Spinal cord (tissue), 9 donors: ENCODE measurements at regions not wholly inside any gene's neighbourhood (a gene's known extent, or its start where the extent isn't known, plus 50 kb on each side); places are given as distances from the start of the nearest gene placed in this dataset.
A peak's percentile ranks its signal among the peaks of the same experiment; 100 is the strongest.

Experiments used
- DNase-seq, 6 donors: peaks; one replicate each; pipeline versions ENCODE4 v3.0.0 to v3.0.0-alpha.2; 2013 to 2015; ENCODE audit warnings: low spot score in 6 of 6, low read depth in 4 of 6
- H3K27ac ChIP-seq: one replicate; pipeline ENCODE4 v1.5.1; 2013; ENCODE audit warnings: low read depth, low read length, control low read depth
- H3K27me3 ChIP-seq: one replicate; pipeline ENCODE4 v1.6.1; 2013; ENCODE audit warnings: low read length; ENCODE audit not compliant: control insufficient read depth, insufficient read depth
- H3K36me3 ChIP-seq: one replicate; pipeline ENCODE4 v1.6.1; 2013; ENCODE audit warnings: low read length; ENCODE audit not compliant: control insufficient read depth, insufficient read depth
- H3K4me1 ChIP-seq: one replicate; pipeline ENCODE4 v1.6.1; 2013; ENCODE audit warnings: low read length; ENCODE audit not compliant: control insufficient read depth, insufficient read depth
- H3K4me3 ChIP-seq: one replicate; pipeline ENCODE4 v1.5.1; 2013; ENCODE audit warnings: low read depth, low read length, control low read depth
- H3K9me3 ChIP-seq: one replicate; pipeline ENCODE4 v1.6.1; 2013; ENCODE audit warnings: low read length; ENCODE audit not compliant: control insufficient read depth, insufficient read depth
- WGBS: methylation state at CpG from one replicate; pipeline ENCODE4 v1.1.5; 2013; ENCODE audit warnings: missing lambda C conversion rate; ENCODE audit not compliant: insufficient coverage; 5-methylcytosine and 5-hydroxymethylcytosine counted together
- donor health status: healthy.

- no peaks in the 10 kb centered on the region for H3K36me3 ChIP-seq
- H3K4me1 ChIP-seq, result peaks cover 8% of the 10 kb centered on the region
- no peak overlapping the region for H3K27ac ChIP-seq
- no CpG with 5 or more reads among the region's 4 CpGs for WGBS
- no peak overlapping the region for H3K4me3 ChIP-seq
- H3K9me3 ChIP-seq, result no peaks in the 10 kb centered on the region
- H3K27me3 ChIP-seq, result peaks cover 2% of the 10 kb centered on the region
- no peak for DNase-seq
These were observed 118.4 kb downstream of the ARL4C start for GRCh38 chr2:234378440-234378839.

- H3K27ac ChIP-seq, result no peak overlapping the region
- no peaks in the 10 kb centered on the region for H3K9me3 ChIP-seq
- DNase-seq, result peak in 2 of 6 donors; percentile 39 to 50
- H3K36me3 ChIP-seq, result no peaks in the 10 kb centered on the region
- peaks cover 8% of the 10 kb centered on the region for H3K4me1 ChIP-seq
- 24% methylated on average over 7 of the region's 12 CpGs for WGBS
- peaks cover 2% of the 10 kb centered on the region for H3K27me3 ChIP-seq
- H3K4me3 ChIP-seq, result no peak overlapping the region
These were observed 119.0 kb downstream of the ARL4C start for GRCh38 chr2:234377761-234378391.

- no peaks in the 10 kb centered on the region for H3K9me3 ChIP-seq
- WGBS, result no CpG with 5 or more reads among the region's 3 CpGs
- no peaks in the 10 kb centered on the region for H3K36me3 ChIP-seq
- no peak overlapping the region for H3K4me3 ChIP-seq
- no peak for DNase-seq
- peaks cover 2% of the 10 kb centered on the region for H3K27me3 ChIP-seq
- peaks cover 8% of the 10 kb centered on the region for H3K4me1 ChIP-seq
- H3K27ac ChIP-seq, result no peak overlapping the region
These were observed 120.7 kb downstream of the ARL4C start for GRCh38 chr2:234376229-234376628.

GRCh38 chr2:234375176-234375880, 121.6 kb downstream of the ARL4C start:
- H3K4me3 ChIP-seq, result no peak overlapping the region
- 81% methylated on average over 2 of the region's 6 CpGs for WGBS

GRCh38 chr2:234374736-234375135, 122.1 kb downstream of the ARL4C start:
- Histone ChIP-seq H3K36me3 (no peaks in the 10 kb centered on the region), H3K27me3 (peaks cover 2% of the 10 kb centered on the region), H3K4me3 (no peak overlapping the region), H3K27ac (no peak overlapping the region), H3K4me1 (peaks cover 8% of the 10 kb centered on the region), H3K9me3 (no peaks in the 10 kb centered on the region)
- DNase-seq, result peak in 2 of 6 donors; percentile 52 to 60
- 76% methylated on average over 4 of the region's 5 CpGs for WGBS

More at GRCh38 chr2:234375176-234375880, 121.6 kb downstream of the ARL4C start:
- H3K9me3 ChIP-seq, result no peaks in the 10 kb centered on the region
- peaks cover 8% of the 10 kb centered on the region for H3K4me1 ChIP-seq
- peak in 2 of 6 donors; percentile 75 to 79 for DNase-seq
- H3K36me3 ChIP-seq, result no peaks in the 10 kb centered on the region
- H3K27ac ChIP-seq, result no peak overlapping the region
- peaks cover 2% of the 10 kb centered on the region for H3K27me3 ChIP-seq

GRCh38 chr2:234374150-234374508, 122.8 kb downstream of the ARL4C start:
- Histone ChIP-seq H3K27ac (no peak overlapping the region), H3K36me3 (no peaks in the 10 kb centered on the region), H3K4me1 (peaks cover 8% of the 10 kb centered on the region), H3K27me3 (peaks cover 2% of the 10 kb centered on the region), H3K9me3 (no peaks in the 10 kb centered on the region), H3K4me3 (no peak overlapping the region)
- 90% methylated on average over 8 of the region's 8 CpGs for WGBS
- no peak for DNase-seq

GRCh38 chr2:234373481-234374149, 123.3 kb downstream of the ARL4C start:
- no peaks in the 10 kb centered on the region for H3K36me3 ChIP-seq
- 62% methylated on average over 5 of the region's 13 CpGs for WGBS
- H3K4me1 ChIP-seq, result peaks cover 8% of the 10 kb centered on the region
- H3K27me3 ChIP-seq, result peaks cover 2% of the 10 kb centered on the region
- H3K9me3 ChIP-seq, result no peaks in the 10 kb centered on the region
- no peak for DNase-seq
- H3K4me3 ChIP-seq, result no peak overlapping the region
- H3K27ac ChIP-seq, result no peak overlapping the region

GRCh38 chr2:234373060-234373459, 123.8 kb downstream of the ARL4C start:
- Histone ChIP-seq H3K27me3 (peaks cover 2% of the 10 kb centered on the region), H3K4me3 (no peak overlapping the region)

GRCh38 chr2:234372506-234372905, 124.4 kb downstream of the ARL4C start:
- no peak overlapping the region for H3K27ac ChIP-seq
- DNase-seq, result no peak
- H3K27me3 ChIP-seq, result peaks cover 2% of the 10 kb centered on the region
- peaks cover 5% of the 10 kb centered on the region for H3K4me1 ChIP-seq
- H3K36me3 ChIP-seq, result no peaks in the 10 kb centered on the region
- H3K4me3 ChIP-seq, result no peak overlapping the region
- H3K9me3 ChIP-seq, result no peaks in the 10 kb centered on the region
- 88% methylated on average over 1 of the region's 2 CpGs for WGBS

More at GRCh38 chr2:234373060-234373459, 123.8 kb downstream of the ARL4C start:
- WGBS, result 89% methylated on average over 4 of the region's 4 CpGs
- DNase-seq, result no peak
- H3K36me3 ChIP-seq, result no peaks in the 10 kb centered on the region
- H3K4me1 ChIP-seq, result peaks cover 8% of the 10 kb centered on the region
- no peak overlapping the region for H3K27ac ChIP-seq
- H3K9me3 ChIP-seq, result no peaks in the 10 kb centered on the region
